Ectodermal cell (in vitro differentiated cells): ENCODE measurements at regions not wholly inside any gene's neighbourhood (a gene's known extent, or its start where the extent isn't known, plus 50 kb on each side); places are given as distances from the start of the nearest gene placed in this dataset.

ENCODE experiments used
- H3K27ac ChIP-seq: 2 replicates; pipeline ENCODE4 v1.7.0; 2013; ENCODE audit warnings: mild to moderate bottlenecking, low read depth, low read length; ENCODE audit not compliant: insufficient read depth, poor library complexity, severe bottlenecking
- H3K27me3 ChIP-seq: 2 replicates; pipeline ENCODE4 v1.7.0; 2013; ENCODE audit warnings: mild to moderate bottlenecking, low read length; ENCODE audit not compliant: insufficient read depth, control insufficient read depth, poor library complexity, severe bottlenecking
- H3K36me3 ChIP-seq: one replicate; pipeline ENCODE4 v1.7.0; 2013; ENCODE audit warnings: low read length; ENCODE audit not compliant: control insufficient read depth, insufficient read depth
- H3K4me1 ChIP-seq: one replicate; pipeline ENCODE4 v1.7.0; 2013; ENCODE audit warnings: low read length; ENCODE audit not compliant: control insufficient read depth, insufficient read depth
- H3K4me3 ChIP-seq: 2 replicates; pipeline ENCODE4 v1.7.0; 2013; ENCODE audit warnings: low read depth, low read length, control low read depth; ENCODE audit not compliant: insufficient read depth
- H3K9me3 ChIP-seq: 2 replicates; pipeline ENCODE4 v1.7.0; 2013; ENCODE audit warnings: mild to moderate bottlenecking, low read length, moderate library complexity; ENCODE audit not compliant: control insufficient read depth
- WGBS, 2 experiments: methylation state at CpG; one replicate each; pipeline ENCODE4 v1.1.7; 2013; ENCODE audit warnings: missing lambda C conversion rate in 2 of 2; 5-methylcytosine and 5-hydroxymethylcytosine counted together

DNA sequence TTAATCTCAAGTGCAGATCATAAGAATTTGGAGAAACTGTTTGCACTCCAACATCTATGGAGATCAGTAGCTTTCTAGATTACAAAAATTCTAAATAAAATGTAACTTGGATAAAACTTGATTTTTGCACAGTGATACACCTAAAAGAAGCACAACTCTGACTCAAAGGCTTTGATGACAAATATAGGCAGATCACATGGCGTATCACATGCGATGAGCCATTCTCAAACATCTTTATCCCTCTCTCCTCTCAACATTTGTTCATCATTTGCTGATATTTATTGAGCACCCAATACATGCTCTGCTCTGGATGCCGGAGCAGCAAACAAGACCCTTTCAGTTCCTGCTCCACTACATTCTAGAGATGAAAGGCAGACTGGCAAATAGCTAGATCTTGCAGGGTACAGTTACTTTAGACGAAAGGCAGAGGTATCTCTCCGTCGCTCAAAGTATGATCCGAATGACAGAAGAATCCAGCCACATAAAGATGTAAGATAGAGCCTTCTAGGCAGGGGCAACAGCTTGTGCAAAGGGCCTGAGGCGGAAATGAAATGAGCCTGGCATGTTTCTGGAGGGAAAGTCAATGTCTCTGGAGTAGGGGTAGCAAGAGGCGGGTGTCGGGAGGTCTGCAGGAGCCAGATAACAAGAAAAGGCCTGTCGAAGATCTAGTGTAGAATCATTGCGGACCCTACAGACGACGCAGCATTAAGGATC, 145.8 kb upstream of the ERRFI1 start:
- H3K36me3 ChIP-seq = no peaks in the 10 kb centered on the region
- 94% methylated on average over 14 of the region's 14 CpGs for WGBS, 2 experiments
- H3K4me3 ChIP-seq = no peak overlapping the region
- no peaks in the 10 kb centered on the region for H3K9me3 ChIP-seq
- H3K27me3 ChIP-seq = no peaks in the 10 kb centered on the region
- H3K27ac ChIP-seq = no peak overlapping the region
- peaks cover 4% of the 10 kb centered on the region for H3K4me1 ChIP-seq

DNA sequence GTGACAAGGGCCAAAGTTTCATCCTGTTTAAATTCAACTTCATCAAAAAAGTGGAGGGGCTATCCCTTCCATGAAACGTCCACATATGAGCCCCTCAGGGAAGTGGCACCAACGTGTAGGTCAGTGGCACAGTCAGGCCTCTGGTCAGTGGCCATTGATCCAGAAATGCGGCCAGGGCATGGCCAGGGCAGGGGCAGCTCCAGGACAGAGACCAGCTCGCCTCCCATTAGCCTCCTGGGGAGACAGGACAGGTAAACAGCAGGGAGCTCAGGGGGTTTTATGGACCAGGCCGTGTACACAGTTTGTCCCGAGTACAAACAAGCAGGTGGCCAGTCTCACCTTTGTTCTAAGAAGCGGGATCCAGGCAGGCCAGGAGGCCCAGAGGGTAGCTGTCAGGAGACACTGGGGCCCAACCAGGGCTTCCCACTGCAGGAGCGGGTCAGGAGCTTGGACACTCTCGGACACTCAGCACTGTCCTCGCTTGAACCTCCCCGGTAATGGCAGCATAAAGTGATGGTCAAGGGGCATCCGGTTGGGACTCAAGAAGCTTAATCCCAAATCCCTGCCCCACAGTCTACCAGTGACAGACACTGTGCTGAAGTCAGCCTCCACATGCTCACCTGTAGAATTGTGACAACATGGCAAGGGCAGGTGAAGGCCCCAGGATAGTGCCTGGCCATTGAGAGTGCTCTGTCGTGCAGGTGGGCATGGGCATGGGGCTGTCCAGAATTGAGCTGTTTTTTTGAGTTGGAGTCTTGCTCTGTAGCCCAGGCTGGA, 144.1 kb upstream of the ERRFI1 start:
- no peaks in the 10 kb centered on the region for H3K9me3 ChIP-seq
- H3K4me3 ChIP-seq = no peak overlapping the region
- H3K36me3 ChIP-seq = no peaks in the 10 kb centered on the region
- H3K27me3 ChIP-seq = no peaks in the 10 kb centered on the region
- WGBS, 2 experiments = 86 to 87% methylated on average over 13 of the region's 13 CpGs
- H3K27ac ChIP-seq = no peak overlapping the region
- peaks cover 5% of the 10 kb centered on the region for H3K4me1 ChIP-seq

DNA sequence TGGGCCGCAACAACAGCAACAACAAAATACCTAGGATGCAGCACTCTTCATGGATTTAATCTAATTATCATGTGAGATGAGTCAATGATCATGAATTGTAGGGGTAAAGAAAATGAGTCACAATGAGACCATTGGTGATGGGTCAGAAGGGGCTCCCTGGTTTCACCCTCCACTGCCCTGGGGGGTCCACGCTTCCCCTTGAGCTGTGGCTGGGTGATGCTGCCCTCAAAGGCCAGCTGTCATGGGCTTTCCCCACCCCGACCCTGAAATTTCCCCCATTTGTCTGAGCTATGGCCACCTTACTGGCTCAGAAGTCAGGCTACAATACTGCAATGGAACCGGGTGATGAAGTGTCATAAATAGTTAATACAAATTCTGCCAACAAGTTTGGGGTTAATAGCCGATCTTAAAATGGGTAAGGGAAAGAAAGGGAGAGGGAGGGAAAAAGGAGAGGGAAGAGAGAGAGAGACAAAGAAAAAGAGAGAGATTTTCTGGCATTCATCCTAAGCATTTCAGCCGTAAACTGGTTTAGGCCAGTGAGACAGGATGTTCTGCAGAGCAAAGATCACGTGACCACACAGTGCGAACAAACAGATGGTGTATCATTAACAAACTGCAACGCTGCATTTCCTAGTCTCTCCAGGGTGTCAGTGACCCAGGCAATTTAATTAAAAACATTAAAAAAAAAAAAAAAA, 143.4 kb upstream of the ERRFI1 start:
- 86 to 88% methylated on average over 8 to 9 of the region's 9 CpGs for WGBS, 2 experiments

DNA sequence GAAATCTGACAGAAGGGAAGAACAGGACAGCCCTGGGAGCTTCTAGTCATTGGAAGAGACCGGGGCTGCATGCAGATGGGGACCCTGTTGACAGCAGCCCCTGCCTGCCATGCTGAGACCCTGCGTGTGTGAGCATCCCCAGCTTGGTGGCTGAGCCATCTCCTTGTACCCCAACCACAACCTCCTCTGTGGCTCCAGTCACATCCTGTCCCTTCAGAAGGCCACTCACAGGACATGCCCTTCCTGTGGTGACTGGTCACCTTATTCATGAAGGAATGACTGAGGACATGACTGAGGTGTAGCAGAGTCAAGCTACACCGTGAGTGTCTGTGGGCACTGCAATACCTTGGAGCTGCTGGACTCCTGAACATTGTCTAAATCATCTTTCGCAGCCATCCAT, 141.8 kb upstream of the ERRFI1 start:
- no peak overlapping the region for H3K4me3 ChIP-seq
- WGBS, 2 experiments = 96% methylated on average over 4 of the region's 4 CpGs
- no peaks in the 10 kb centered on the region for H3K36me3 ChIP-seq
- H3K27ac ChIP-seq = no peak overlapping the region
- peaks cover 5% of the 10 kb centered on the region for H3K4me1 ChIP-seq
- no peaks in the 10 kb centered on the region for H3K27me3 ChIP-seq
- no peaks in the 10 kb centered on the region for H3K9me3 ChIP-seq

More for the DNA sequence above, 143.4 kb upstream of the ERRFI1 start:
- no peaks in the 10 kb centered on the region for H3K27me3 ChIP-seq
- H3K27ac ChIP-seq = peak overlapping the region; percentile 16
- H3K36me3 ChIP-seq = no peaks in the 10 kb centered on the region
- H3K9me3 ChIP-seq = no peaks in the 10 kb centered on the region
- H3K4me1 ChIP-seq = peaks cover 5% of the 10 kb centered on the region
- no peak overlapping the region for H3K4me3 ChIP-seq

DNA sequence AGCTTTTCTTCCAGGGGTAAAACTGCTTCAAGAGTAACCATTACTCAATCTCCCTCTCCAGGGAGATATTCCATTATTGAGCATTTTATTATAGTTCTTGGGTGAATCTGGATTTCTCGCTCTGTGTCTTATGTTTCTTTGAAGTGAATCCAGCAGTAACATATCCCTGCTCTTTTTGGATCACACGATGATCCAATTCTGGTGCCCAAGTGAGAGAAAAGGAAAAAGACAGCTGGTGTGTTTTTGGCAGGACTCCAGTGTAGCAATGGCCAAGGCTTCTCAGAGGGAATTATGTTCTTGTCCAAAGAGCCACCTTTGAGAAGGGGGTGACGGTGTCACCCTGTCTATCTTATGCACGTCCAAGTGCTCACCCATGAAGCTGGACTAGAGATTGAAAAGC, 140.3 kb upstream of the ERRFI1 start:
- H3K4me1 ChIP-seq = peaks cover 5% of the 10 kb centered on the region
- no peaks in the 10 kb centered on the region for H3K36me3 ChIP-seq
- no peaks in the 10 kb centered on the region for H3K27me3 ChIP-seq
- H3K27ac ChIP-seq = no peak overlapping the region
- no peaks in the 10 kb centered on the region for H3K9me3 ChIP-seq
- 81 to 85% methylated on average over 4 of the region's 4 CpGs for WGBS, 2 experiments
- H3K4me3 ChIP-seq = no peak overlapping the region

DNA sequence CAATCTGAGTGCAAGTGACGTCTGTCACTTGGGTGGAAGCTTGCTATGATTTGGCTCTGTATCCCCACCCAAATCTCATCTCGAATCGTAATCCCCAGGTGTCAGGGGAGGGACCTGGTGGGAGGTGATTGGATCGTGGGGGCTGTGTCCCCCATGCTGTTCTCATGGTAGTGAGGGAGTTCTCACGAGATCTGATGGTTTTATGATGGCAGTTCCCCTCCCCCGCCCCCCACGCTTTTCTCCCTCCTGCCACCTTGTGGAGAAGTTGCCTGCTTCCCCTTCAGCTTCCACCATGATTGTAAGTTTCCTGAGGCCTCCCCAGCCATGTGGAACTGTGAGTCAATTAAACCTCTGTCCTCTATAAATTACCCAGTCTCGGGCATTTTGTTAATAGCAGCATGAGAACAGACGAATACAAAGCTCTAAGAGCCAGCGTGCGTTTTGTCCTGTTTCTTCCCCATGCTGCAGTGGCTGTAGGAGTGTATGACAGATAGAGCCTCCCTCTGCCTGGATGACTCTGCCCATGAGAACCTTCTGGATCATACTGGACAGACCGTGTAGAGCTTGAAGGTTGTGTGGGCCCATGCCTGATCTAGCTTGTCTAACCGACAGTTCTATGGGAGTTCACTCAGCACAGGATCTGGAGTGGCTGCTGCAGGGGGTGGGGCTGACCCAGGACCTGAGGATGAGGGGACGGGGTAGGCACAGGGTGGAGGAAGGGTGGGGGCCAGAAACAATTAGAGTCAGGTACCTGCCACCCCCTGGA, 139.7 kb upstream of the ERRFI1 start:
- 84 to 85% methylated on average over 14 of the region's 14 CpGs for WGBS, 2 experiments
- H3K27ac ChIP-seq = no peak overlapping the region

DNA sequence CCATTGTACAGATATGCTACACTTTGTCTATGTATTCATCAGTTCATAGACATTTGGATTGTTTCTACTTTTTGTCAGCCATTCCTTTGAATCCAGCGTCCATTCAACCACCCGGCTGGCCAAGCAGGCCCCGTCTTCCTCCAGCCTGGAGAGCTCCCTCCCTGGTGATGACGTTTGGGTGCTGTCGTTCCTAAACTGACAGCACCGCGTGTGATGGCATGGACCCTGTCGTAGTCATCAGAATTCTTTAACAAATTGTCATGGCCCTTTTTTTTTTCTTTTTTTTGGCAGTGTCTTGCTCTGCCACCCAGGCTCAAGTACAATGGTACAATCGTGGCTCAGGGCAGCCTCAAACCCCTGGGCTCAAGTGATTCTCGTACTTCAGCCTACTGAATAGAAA, 138.6 kb upstream of the ERRFI1 start:
- H3K4me3 ChIP-seq = no peak overlapping the region
- no peaks in the 10 kb centered on the region for H3K36me3 ChIP-seq
- H3K9me3 ChIP-seq = no peaks in the 10 kb centered on the region
- H3K4me1 ChIP-seq = peaks cover 5% of the 10 kb centered on the region
- no peak overlapping the region for H3K27ac ChIP-seq
- no peaks in the 10 kb centered on the region for H3K27me3 ChIP-seq
- 92 to 93% methylated on average over 10 of the region's 10 CpGs for WGBS, 2 experiments

More for the DNA sequence above, 139.7 kb upstream of the ERRFI1 start:
- Histone ChIP-seq H3K4me3 (no peak overlapping the region), H3K4me1 (peaks cover 5% of the 10 kb centered on the region), H3K36me3 (no peaks in the 10 kb centered on the region), H3K9me3 (no peaks in the 10 kb centered on the region), H3K27me3 (no peaks in the 10 kb centered on the region)

DNA sequence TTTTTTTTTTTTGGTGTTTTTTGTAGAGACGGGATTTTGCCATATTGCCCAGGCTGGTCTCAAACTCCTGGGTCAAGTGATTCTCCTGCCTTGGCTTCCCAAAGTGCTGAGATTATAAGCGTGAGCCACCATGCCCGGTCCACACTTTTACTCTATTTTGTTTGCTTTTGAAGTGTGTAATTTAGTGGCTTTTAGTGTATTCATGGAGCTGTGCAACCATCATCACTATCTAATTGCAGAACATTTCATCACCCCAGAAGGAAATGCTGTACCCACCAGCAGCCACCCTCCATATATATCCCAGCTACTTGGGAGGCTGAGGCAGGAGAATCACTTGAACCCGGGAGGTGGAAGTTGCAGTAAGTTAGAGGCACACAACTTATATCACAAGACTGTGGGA, 136.9 kb upstream of the ERRFI1 start:
- no peaks in the 10 kb centered on the region for H3K27me3 ChIP-seq
- no peak overlapping the region for H3K27ac ChIP-seq
- WGBS, 2 experiments = 96 to 97% methylated on average over 4 of the region's 4 CpGs
- peaks cover 5% of the 10 kb centered on the region for H3K4me1 ChIP-seq
- no peaks in the 10 kb centered on the region for H3K36me3 ChIP-seq
- no peak overlapping the region for H3K4me3 ChIP-seq
- no peaks in the 10 kb centered on the region for H3K9me3 ChIP-seq

DNA sequence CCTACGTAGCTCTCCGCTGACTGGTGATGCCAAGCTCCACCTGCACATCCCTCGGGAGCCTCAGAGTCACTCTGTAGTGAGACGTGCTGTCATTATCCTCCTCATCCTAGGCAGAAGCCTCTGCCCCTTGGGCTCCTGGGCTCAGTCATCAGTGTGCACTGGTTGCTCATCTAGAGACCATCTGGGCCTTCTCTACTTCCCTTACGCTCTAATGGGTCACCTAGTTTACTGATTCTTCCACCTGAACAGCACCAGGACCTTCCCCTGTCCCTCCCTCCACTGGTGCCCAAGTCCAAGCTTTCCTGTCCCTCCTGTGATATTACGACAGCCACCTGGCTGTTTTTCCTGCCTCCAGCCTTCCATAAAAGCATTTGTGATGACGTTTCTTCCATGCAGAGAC, 136.1 kb upstream of the ERRFI1 start:
- Histone ChIP-seq H3K9me3 (no peaks in the 10 kb centered on the region), H3K4me3 (no peak overlapping the region), H3K27ac (no peak overlapping the region), H3K27me3 (no peaks in the 10 kb centered on the region), H3K4me1 (peaks cover 3% of the 10 kb centered on the region), H3K36me3 (no peaks in the 10 kb centered on the region)
- WGBS, 2 experiments = 90 to 95% methylated on average over 7 of the region's 7 CpGs
